ENCODE measurements at regions not wholly inside any gene's neighbourhood (a gene's known extent, or its start where the extent isn't known, plus 50 kb on each side); places are given as distances from the start of the nearest gene placed in this dataset.

- DNase-seq, result no peak
Measured at GRCh38 chr2:83665154-83665553, 793.9 kb downstream of the SUCLG1 start.

- DNase-seq, result no peak
Measured at GRCh38 chr2:83661711-83662110, 797.4 kb downstream of the SUCLG1 start.

- DNase-seq, result no peak
Measured at GRCh38 chr2:83654091-83654611, 804.9 kb downstream of the SUCLG1 start.

GRCh38 chr2:83650898-83651297 is 808.2 kb downstream of the SUCLG1 start:
- DNase-seq, result peak in 2 of 56 donors; percentile 1

- DNase-seq, result no peak
Measured at GRCh38 chr2:83650161-83650560, 808.9 kb downstream of the SUCLG1 start.

- no peak for DNase-seq
Measured at GRCh38 chr2:83640506-83640905, 818.6 kb downstream of the SUCLG1 start.

- no peak for DNase-seq
Measured at GRCh38 chr2:83633423-83633822, 825.7 kb downstream of the SUCLG1 start.

- DNase-seq, result no peak
Measured at GRCh38 chr2:83630351-83630750, 828.7 kb downstream of the SUCLG1 start.

GRCh38 chr2:83615511-83615910 is 843.6 kb downstream of the SUCLG1 start:
- DNase-seq, result no peak

GRCh38 chr2:83613178-83613577 is 845.9 kb downstream of the SUCLG1 start:
- DNase-seq, result no peak

GRCh38 chr2:83602753-83603152 is 856.3 kb downstream of the SUCLG1 start:
- DNase-seq, result no peak

GRCh38 chr2:83596592-83597282 is 862.3 kb downstream of the SUCLG1 start:
- DNase-seq, result no peak

- DNase-seq, result no peak
Measured at GRCh38 chr2:83595926-83596325, 863.2 kb downstream of the SUCLG1 start.

- no peak for DNase-seq
Measured at GRCh38 chr2:83595121-83595690, 863.9 kb downstream of the SUCLG1 start.

GRCh38 chr2:83594241-83595120 is 864.6 kb downstream of the SUCLG1 start:
- no peak for DNase-seq

GRCh38 chr2:83587309-83587708 is 871.8 kb downstream of the SUCLG1 start:
- peak in 1 of 56 donors; percentile 0 for DNase-seq

- no peak for DNase-seq
Measured at GRCh38 chr2:83585250-83585649, 873.8 kb downstream of the SUCLG1 start.

- no peak for DNase-seq
Measured at GRCh38 chr2:83584672-83585071, 874.4 kb downstream of the SUCLG1 start.

- no peak for DNase-seq
Measured at GRCh38 chr2:83582589-83582988, 876.5 kb downstream of the SUCLG1 start.

- no peak for DNase-seq
Measured at GRCh38 chr2:83579507-83579906, 879.6 kb downstream of the SUCLG1 start.

GRCh38 chr2:83578405-83578804 is 880.7 kb downstream of the SUCLG1 start:
- DNase-seq, result no peak

GRCh38 chr2:83574614-83575013 is 884.5 kb downstream of the SUCLG1 start:
- no peak for DNase-seq

Data from amygdala (tissue), 56 donors.